PFSK-1 (cell line): ENCODE measurements at regions not wholly inside any gene's neighbourhood (a gene's known extent, or its start where the extent isn't known, plus 50 kb on each side); places are given as distances from the start of the nearest gene placed in this dataset.

Source experiments
- FOXP2 ChIP-seq: optimal IDR thresholded peaks from 2 replicates; pipeline ENCODE3; 2011; ENCODE audit warnings: borderline replicate concordance, control low read depth, inconsistent platforms; ENCODE audit not compliant: insufficient read depth; ENCODE audit errors: extremely low read length, extremely low read depth
- POLR2AphosphoS5 ChIP-seq: IDR thresholded peaks from 2 replicates; pipeline ENCODE4 v1.6.1; 2012; ENCODE audit warnings: low read depth, mild to moderate bottlenecking, control low read depth, low read length, moderate library complexity
- REST ChIP-seq, 2 experiments: IDR thresholded peaks; 2 replicates each; pipeline versions ENCODE4 v1.6.1 to v1.8.0; 2011 to 2012; ENCODE audit warnings: low read depth in 2 of 2, low read length in 2 of 2, control low read depth in 1 of 2, inconsistent platforms in 1 of 2, mild to moderate bottlenecking in 1 of 2, moderate library complexity in 1 of 2; ENCODE audit not compliant: insufficient read depth in 1 of 2
- SIN3A ChIP-seq: IDR thresholded peaks from 2 replicates; pipeline ENCODE4 v1.6.1; 2012; ENCODE audit warnings: mild to moderate bottlenecking, low read length, moderate library complexity, borderline replicate concordance; ENCODE audit not compliant: insufficient read depth
- TAF1 ChIP-seq: IDR thresholded peaks from 2 replicates; pipeline ENCODE4 v1.6.1; 2012; ENCODE audit warnings: low read length, control low read depth, borderline replicate concordance; ENCODE audit not compliant: insufficient read depth

GRCh38 chr17:79433379-79433778 is 177.5 kb downstream of the RBFOX3 start:
- TF ChIP-seq POLR2AphosphoS5 (no peak), FOXP2 (no peak)

- TF ChIP-seq POLR2AphosphoS5 (no peak), FOXP2 (no peak), REST (IDR thresholded peaks at IDR 0.05; ENCODE audit: insufficient read depth in 1 of 2, low read depth in 2 of 2, low read length in 2 of 2) (no peak), TAF1 (no peak), SIN3A (no peak)
Measured at GRCh38 chr17:79431175-79431574, 179.7 kb downstream of the RBFOX3 start.

GRCh38 chr17:79429864-79430494 is 180.9 kb downstream of the RBFOX3 start:
- no peak for TF ChIP-seq REST (IDR thresholded peaks at IDR 0.05; ENCODE audit: insufficient read depth in 1 of 2, low read depth in 2 of 2, low read length in 2 of 2)
- TF ChIP-seq FOXP2, result no peak
- TF ChIP-seq SIN3A, result no peak
- TF ChIP-seq POLR2AphosphoS5, result no peak
- no peak for TF ChIP-seq TAF1

- TF ChIP-seq TAF1 (no peak), SIN3A (no peak), REST (IDR thresholded peaks at IDR 0.05; ENCODE audit: insufficient read depth in 1 of 2, low read depth in 2 of 2, low read length in 2 of 2) (no peak), POLR2AphosphoS5 (no peak)
Measured at GRCh38 chr17:79428988-79429387, 181.9 kb downstream of the RBFOX3 start.

- TF ChIP-seq TAF1 (no peak), FOXP2 (no peak), POLR2AphosphoS5 (no peak), REST (IDR thresholded peaks at IDR 0.05; ENCODE audit: insufficient read depth in 1 of 2, low read depth in 2 of 2, low read length in 2 of 2) (no peak), SIN3A (no peak)
Measured at GRCh38 chr17:79427621-79428539, 183.0 kb downstream of the RBFOX3 start.
